Sigmoid colon (tissue), 4 donors: ENCODE measurements at regions not wholly inside any gene's neighbourhood (a gene's known extent, or its start where the extent isn't known, plus 50 kb on each side); places are given as distances from the start of the nearest gene placed in this dataset.

Source experiments
- CTCF ChIP-seq, 4 experiments: fragments of 450-650 bp in 3 of 4; fragments of 200-600 bp in 1 of 4; IDR thresholded peaks; one replicate each; pipeline ENCODE4 v1.5.1; 2016 to 2019; ENCODE audit warnings: antibody characterized with exemption in 4 of 4, mild to moderate bottlenecking in 3 of 4, moderate library complexity in 2 of 4
- EP300 ChIP-seq, 4 donors: sonication (generic); formaldehyde crosslinking; IDR thresholded peaks; one replicate each; pipeline ENCODE4 v1.6.1; 2017; ENCODE audit warnings: antibody characterized with exemption in 4 of 4
- POLR2A ChIP-seq, 2 donors: fragments of 450-650 bp; IDR thresholded peaks; one replicate each; pipeline ENCODE4 v1.6.1; 2016; ENCODE audit warnings: antibody characterized with exemption in 2 of 2, mild to moderate bottlenecking in 2 of 2, moderate library complexity in 2 of 2
- POLR2AphosphoS5 ChIP-seq, 4 donors: sonication (generic); formaldehyde crosslinking; IDR thresholded peaks; one replicate each; pipeline ENCODE4 v1.6.1; 2017; ENCODE audit warnings: antibody characterized with exemption in 4 of 4

- TF ChIP-seq POLR2A (IDR thresholded peaks at IDR 0.05) (no peak), CTCF (IDR thresholded peaks at IDR 0.05) (no peak), POLR2AphosphoS5 (IDR thresholded peaks at IDR 0.05) (no peak), EP300 (IDR thresholded peaks at IDR 0.05) (no peak)
These were observed 204.6 kb downstream of the ZIC1 start for GRCh38 chr3:147613725-147614124.
